ENCODE measurements at regions not wholly inside any gene's neighbourhood (a gene's known extent, or its start where the extent isn't known, plus 50 kb on each side); places are given as distances from the start of the nearest gene placed in this dataset.

DNA sequence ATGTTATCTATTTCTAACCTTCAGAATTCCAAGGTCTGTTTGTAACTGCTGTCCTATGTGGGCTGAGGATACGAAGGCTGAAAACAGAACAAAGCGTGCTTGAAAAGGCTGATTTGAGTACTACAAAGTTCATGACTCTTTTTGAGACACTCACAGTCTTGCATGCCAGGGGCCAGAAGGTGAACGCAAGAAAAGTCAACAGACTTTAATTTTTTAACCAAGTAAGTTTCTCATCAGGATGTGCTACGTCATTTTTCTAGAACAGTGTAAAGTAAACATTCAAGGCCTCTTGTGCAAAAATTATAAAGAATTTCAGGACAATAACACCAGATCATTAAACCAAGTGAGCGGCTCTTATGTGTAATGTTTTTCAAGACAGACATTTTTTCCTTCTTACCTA, 163.5 kb downstream of the COG6 start:
- ChIA-PET CTCF (no interaction called here), POLR2A (no interaction called here)
- Mint-ChIP-seq H3K27me3 (ENCODE audit: insufficient read depth, unreplicated experiment) (peaks cover 4% of the 10 kb centered on the region), H3K4me1 (ENCODE audit: low read depth, unreplicated experiment) (no peaks in the 10 kb centered on the region), H3K27ac (ENCODE audit: unreplicated experiment) (no peak overlapping the region), H3K9me3 (ENCODE audit: unreplicated experiment) (no peaks in the 10 kb centered on the region), H3K36me3 (ENCODE audit: insufficient read depth, unreplicated experiment) (no peaks in the 10 kb centered on the region), H3K4me3 (ENCODE audit: unreplicated experiment) (no peak overlapping the region)
- H3K4me1 ChIP-seq = no peaks in the 10 kb centered on the region
- intact Hi-C loops (cut with micrococcal nuclease; ENCODE audit: unreplicated experiment) = no loop called here
- no peaks in the 10 kb centered on the region for H3K36me3 ChIP-seq (ENCODE audit: control insufficient read depth, insufficient read depth, low read length)
- H3K27me3 ChIP-seq (replicated peaks; ENCODE audit: control insufficient read depth, insufficient read depth, low read length) = no peaks in the 10 kb centered on the region
- BruUV-seq (replicated peaks) = no TSS peak
- DNase-seq = no peak
- no peak for TF ChIP-seq CTCF (IDR thresholded peaks at IDR 0.05; ENCODE audit: insufficient read depth in 1 of 2, low read depth in 1 of 2, low read length in 1 of 2, severe bottlenecking in 1 of 2, unreplicated experiment in 1 of 2)
- no peaks in the 10 kb centered on the region for H3K9me3 ChIP-seq
- H3K4me3 ChIP-seq (ENCODE audit: low read depth, low read length) = no peak overlapping the region

DNA sequence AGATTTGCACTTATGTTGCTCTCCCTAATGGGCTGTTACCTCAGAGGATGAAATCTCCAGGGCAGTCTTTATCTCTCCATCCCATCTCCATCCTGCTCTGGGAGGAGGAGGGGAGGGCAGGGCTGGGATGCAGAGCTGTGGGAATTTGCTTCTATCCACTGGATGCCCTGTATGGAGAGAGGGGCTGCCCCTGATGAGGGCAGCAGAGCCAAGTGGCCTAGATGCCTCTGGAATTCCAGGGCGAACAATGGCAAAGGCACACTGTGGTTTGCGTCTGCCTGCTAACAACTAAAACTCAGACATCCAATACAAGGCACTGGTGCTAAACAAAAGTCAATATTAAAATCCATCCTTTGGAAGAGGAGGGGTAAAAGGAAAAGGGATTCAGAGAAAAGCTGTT, 165.1 kb downstream of the COG6 start:
- TF ChIP-seq CTCF (IDR thresholded peaks at IDR 0.05; ENCODE audit: insufficient read depth in 1 of 2, low read depth in 1 of 2, low read length in 1 of 2, severe bottlenecking in 1 of 2, unreplicated experiment in 1 of 2) = no peak
- no peak overlapping the region for H3K4me3 ChIP-seq (ENCODE audit: low read depth, low read length)
- no peak overlapping the region for H3K4me3 Mint-ChIP-seq (ENCODE audit: unreplicated experiment)
- H3K9me3 Mint-ChIP-seq (ENCODE audit: unreplicated experiment) = no peaks in the 10 kb centered on the region
- POLR2A ChIA-PET = no interaction called here
- H3K4me1 Mint-ChIP-seq (ENCODE audit: low read depth, unreplicated experiment) = no peaks in the 10 kb centered on the region
- no peaks in the 10 kb centered on the region for H3K9me3 ChIP-seq
- BruUV-seq (replicated peaks) = no TSS peak
- CTCF ChIA-PET = no interaction called here
- H3K27me3 ChIP-seq (replicated peaks; ENCODE audit: control insufficient read depth, insufficient read depth, low read length) = no peaks in the 10 kb centered on the region
- intact Hi-C loops (cut with micrococcal nuclease; ENCODE audit: unreplicated experiment) = no loop called here
- peaks cover 7% of the 10 kb centered on the region for H3K27me3 Mint-ChIP-seq (ENCODE audit: insufficient read depth, unreplicated experiment)
- H3K27ac Mint-ChIP-seq (ENCODE audit: unreplicated experiment) = no peak overlapping the region
- H3K4me1 ChIP-seq = no peaks in the 10 kb centered on the region
- H3K36me3 ChIP-seq (ENCODE audit: control insufficient read depth, insufficient read depth, low read length) = no peaks in the 10 kb centered on the region
- DNase-seq = no peak
- H3K36me3 Mint-ChIP-seq (ENCODE audit: insufficient read depth, unreplicated experiment) = no peaks in the 10 kb centered on the region

- H3K4me3 Mint-ChIP-seq (ENCODE audit: unreplicated experiment) = no peak overlapping the region
- ChIA-PET CTCF (no interaction called here), POLR2A (no interaction called here)
- H3K9me3 ChIP-seq = no peaks in the 10 kb centered on the region
- no peak overlapping the region for H3K4me3 ChIP-seq (ENCODE audit: low read depth, low read length)
- peaks cover 12% of the 10 kb centered on the region for H3K27me3 Mint-ChIP-seq (ENCODE audit: insufficient read depth, unreplicated experiment)
- no peaks in the 10 kb centered on the region for H3K4me1 Mint-ChIP-seq (ENCODE audit: low read depth, unreplicated experiment)
- no peak overlapping the region for H3K27ac Mint-ChIP-seq (ENCODE audit: unreplicated experiment)
- H3K36me3 ChIP-seq (ENCODE audit: control insufficient read depth, insufficient read depth, low read length) = no peaks in the 10 kb centered on the region
- intact Hi-C loops (cut with micrococcal nuclease; ENCODE audit: unreplicated experiment) = no loop called here
- no TSS peak for BruUV-seq (replicated peaks)
- no peaks in the 10 kb centered on the region for H3K9me3 Mint-ChIP-seq (ENCODE audit: unreplicated experiment)
- no peaks in the 10 kb centered on the region for H3K36me3 Mint-ChIP-seq (ENCODE audit: insufficient read depth, unreplicated experiment)
- no peaks in the 10 kb centered on the region for H3K27me3 ChIP-seq (replicated peaks; ENCODE audit: control insufficient read depth, insufficient read depth, low read length)
- DNase-seq = no peak
- H3K4me1 ChIP-seq = no peaks in the 10 kb centered on the region
- TF ChIP-seq CTCF (IDR thresholded peaks at IDR 0.05; ENCODE audit: insufficient read depth in 1 of 2, low read depth in 1 of 2, low read length in 1 of 2, severe bottlenecking in 1 of 2, unreplicated experiment in 1 of 2) = no peak
These were observed 166.5 kb downstream of the COG6 start for GRCh38 chr13:39821977-39822376.

Data from Caco-2 (cell line).